ENCODE measurements at regions not wholly inside any gene's neighbourhood (a gene's known extent, or its start where the extent isn't known, plus 50 kb on each side); places are given as distances from the start of the nearest gene placed in this dataset.

- DNase-seq (ENCODE audit: low spot score) = no peak
- TF ChIP-seq, protein P1, sequence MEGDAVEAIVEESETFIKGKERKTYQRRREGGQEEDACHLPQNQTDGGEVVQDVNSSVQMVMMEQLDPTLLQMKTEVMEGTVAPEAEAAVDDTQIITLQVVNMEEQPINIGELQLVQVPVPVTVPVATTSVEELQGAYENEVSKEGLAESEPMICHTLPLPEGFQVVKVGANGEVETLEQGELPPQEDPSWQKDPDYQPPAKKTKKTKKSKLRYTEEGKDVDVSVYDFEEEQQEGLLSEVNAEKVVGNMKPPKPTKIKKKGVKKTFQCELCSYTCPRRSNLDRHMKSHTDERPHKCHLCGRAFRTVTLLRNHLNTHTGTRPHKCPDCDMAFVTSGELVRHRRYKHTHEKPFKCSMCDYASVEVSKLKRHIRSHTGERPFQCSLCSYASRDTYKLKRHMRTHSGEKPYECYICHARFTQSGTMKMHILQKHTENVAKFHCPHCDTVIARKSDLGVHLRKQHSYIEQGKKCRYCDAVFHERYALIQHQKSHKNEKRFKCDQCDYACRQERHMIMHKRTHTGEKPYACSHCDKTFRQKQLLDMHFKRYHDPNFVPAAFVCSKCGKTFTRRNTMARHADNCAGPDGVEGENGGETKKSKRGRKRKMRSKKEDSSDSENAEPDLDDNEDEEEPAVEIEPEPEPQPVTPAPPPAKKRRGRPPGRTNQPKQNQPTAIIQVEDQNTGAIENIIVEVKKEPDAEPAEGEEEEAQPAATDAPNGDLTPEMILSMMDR (IDR thresholded peaks at IDR 0.05; ENCODE audit: extremely low read depth, missing control alignments) = no peak
These were observed 1433.2 kb downstream of the LRFN5 start for GRCh38 chr14:43039881-43040280.

DNA sequence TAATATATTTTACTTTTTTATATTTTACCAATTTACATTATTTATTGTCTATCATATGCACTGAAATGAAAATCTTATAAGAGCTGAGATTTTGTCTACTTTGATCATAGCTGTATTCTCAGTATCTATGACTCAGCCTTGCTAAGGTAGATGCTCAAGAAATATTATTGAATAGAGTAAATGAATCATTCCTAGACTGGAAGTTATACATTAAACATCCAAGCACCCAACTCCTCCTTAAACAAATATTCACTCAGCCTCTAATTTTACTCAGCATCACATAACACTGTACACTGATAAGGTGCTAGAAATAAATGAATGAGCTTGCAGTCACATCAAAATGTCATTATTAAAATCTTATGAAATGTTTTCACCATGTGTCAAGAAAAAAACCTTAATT is 1424.9 kb downstream of the LRFN5 start:
- TF ChIP-seq, protein P1 (IDR thresholded peaks at IDR 0.05; ENCODE audit: extremely low read depth, missing control alignments) = no peak
- DNase-seq (ENCODE audit: low spot score) = no peak

- no peak for DNase-seq (ENCODE audit: low spot score)
- TF ChIP-seq, protein P1 (IDR thresholded peaks at IDR 0.05; ENCODE audit: extremely low read depth, missing control alignments) = no peak
These were observed 1415.6 kb downstream of the LRFN5 start for GRCh38 chr14:43022094-43022800.

DNA sequence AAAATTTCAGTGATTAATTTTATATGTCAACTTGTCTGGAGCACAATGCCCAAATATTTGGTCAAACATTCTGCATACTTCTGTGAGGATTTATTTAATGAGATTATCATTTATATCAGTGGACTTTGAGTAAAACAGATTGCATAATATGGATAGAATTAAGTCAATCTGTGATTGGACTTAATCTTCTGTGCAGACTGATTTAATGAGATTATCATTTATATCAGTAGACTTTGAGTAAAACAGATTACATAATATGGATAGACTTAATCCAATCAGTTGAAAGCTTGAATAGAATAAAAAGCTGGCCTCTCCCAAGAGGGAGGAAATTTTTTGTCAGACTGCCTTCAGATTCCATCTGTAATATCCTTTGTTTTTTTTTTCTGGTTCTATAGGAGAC is 1413.2 kb downstream of the LRFN5 start:
- DNase-seq (ENCODE audit: low spot score) = no peak
- TF ChIP-seq, protein P1 (IDR thresholded peaks at IDR 0.05; ENCODE audit: extremely low read depth, missing control alignments) = no peak

DNA sequence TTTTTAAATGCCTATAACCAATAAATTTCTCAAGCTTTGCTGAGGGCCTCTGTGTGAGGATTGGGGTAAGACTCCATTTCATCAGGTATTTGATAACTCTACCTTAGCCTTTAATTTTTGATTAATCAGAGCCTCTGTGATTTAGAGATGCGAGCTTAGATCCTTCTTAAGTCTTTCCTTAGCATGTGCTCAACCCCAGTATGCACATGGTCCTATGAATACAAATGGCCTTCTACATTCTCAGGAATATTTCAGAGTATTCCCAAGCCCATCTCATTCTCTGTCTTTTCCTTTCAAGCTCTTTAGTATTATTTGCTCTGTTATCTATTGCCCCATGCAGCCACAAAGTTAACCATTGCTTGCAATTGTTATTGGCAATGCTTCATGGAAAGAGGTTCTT is 1407.7 kb downstream of the LRFN5 start:
- TF ChIP-seq, protein P1 (IDR thresholded peaks at IDR 0.05; ENCODE audit: extremely low read depth, missing control alignments) = no peak

DNA sequence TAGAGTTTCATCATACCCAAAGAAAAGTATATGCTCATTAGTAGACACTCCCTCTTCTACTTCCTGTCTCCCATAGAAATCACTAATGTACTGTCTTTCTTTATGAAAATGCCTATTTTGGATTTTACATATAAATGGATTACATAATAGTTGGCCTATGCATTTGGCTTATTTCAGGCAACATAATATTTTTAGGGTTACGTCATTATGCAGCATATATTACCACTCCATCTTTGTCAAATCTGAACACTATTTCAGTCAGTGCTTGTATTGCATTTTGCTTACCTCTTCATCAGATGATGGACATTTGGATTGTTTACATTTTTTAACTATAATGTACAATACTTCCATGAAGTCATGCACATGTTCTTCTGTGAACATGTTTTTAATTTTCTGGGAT is 1406.1 kb downstream of the LRFN5 start:
- DNase-seq (ENCODE audit: low spot score) = no peak
- TF ChIP-seq, protein P1 (IDR thresholded peaks at IDR 0.05; ENCODE audit: extremely low read depth, missing control alignments) = no peak

More for the DNA sequence above, 1407.7 kb downstream of the LRFN5 start:
- no peak for DNase-seq (ENCODE audit: low spot score)

GRCh38 chr14:43005807-43006206 is 1399.1 kb downstream of the LRFN5 start:
- DNase-seq (ENCODE audit: low spot score) = no peak
- TF ChIP-seq, protein P1 (IDR thresholded peaks at IDR 0.05; ENCODE audit: extremely low read depth, missing control alignments) = no peak

All from GM20000 (cell line).